Lung (tissue), 11 donors: ENCODE measurements at regions not wholly inside any gene's neighbourhood (a gene's known extent, or its start where the extent isn't known, plus 50 kb on each side); places are given as distances from the start of the nearest gene placed in this dataset.

Source experiments
- ATAC-seq: fragments of 200-7000 bp; cut with Tn5 transposase; one replicate; pipeline ENCODE4 v1.9.1; 2020; ENCODE audit warnings: moderate number of reproducible peaks; ENCODE audit not compliant: insufficient read depth, low FRiP score
- DNase-seq, 3 donors: peaks; one replicate each; pipeline ENCODE4 v3.0.0-alpha.2; 2013 to 2017
- H3K27ac ChIP-seq, 2 donors: one replicate each; pipeline ENCODE4 v1.5.1; 2013; ENCODE audit warnings: mild to moderate bottlenecking in 2 of 2, moderate library complexity in 2 of 2, control low read depth in 1 of 2, inconsistent platforms in 1 of 2, low read depth in 1 of 2, low read length in 1 of 2
- H3K27me3 ChIP-seq, 3 donors: one replicate each; pipeline ENCODE4 v1.5.1; 2013; ENCODE audit warnings: low read length in 2 of 3; ENCODE audit not compliant: control insufficient read depth in 3 of 3, insufficient read depth in 3 of 3
- H3K36me3 ChIP-seq, 4 donors: one replicate each; pipeline ENCODE4 v1.5.1; 2013; ENCODE audit warnings: low read length in 4 of 4, mild to moderate bottlenecking in 1 of 4, moderate library complexity in 1 of 4; ENCODE audit not compliant: control insufficient read depth in 4 of 4, insufficient read depth in 4 of 4
- H3K4me1 ChIP-seq, 5 donors: one replicate each; pipeline ENCODE4 v1.5.1; 2013; ENCODE audit warnings: low read length in 5 of 5, mild to moderate bottlenecking in 2 of 5, moderate library complexity in 1 of 5; ENCODE audit not compliant: control insufficient read depth in 5 of 5, insufficient read depth in 5 of 5
- H3K4me3 ChIP-seq: one replicate; pipeline ENCODE4 v1.5.1; 2013; ENCODE audit warnings: mild to moderate bottlenecking, control low read depth, moderate library complexity
- H3K9ac ChIP-seq, 2 donors: one replicate each; pipeline ENCODE4 v1.5.1; 2013; ENCODE audit warnings: low read length in 2 of 2, control low read depth in 1 of 2; ENCODE audit not compliant: insufficient read depth in 1 of 2
- H3K9me3 ChIP-seq, 4 donors: one replicate each; pipeline ENCODE4 v1.5.1; 2013; ENCODE audit warnings: low read length in 3 of 4, mild to moderate bottlenecking in 1 of 4, moderate library complexity in 1 of 4; ENCODE audit not compliant: control insufficient read depth in 4 of 4, insufficient read depth in 3 of 4
- WGBS, 2 donors: extraction: QIAGEN DNeasy Blood & Tissue Kit; methylation state at CpG; one replicate each; pipeline ENCODE4 v1.1.7; 2013; 5-methylcytosine and 5-hydroxymethylcytosine counted together
- TF ChIP-seq, protein P1 (sequence below): IDR thresholded peaks from 2 replicates; pipeline ENCODE4 v1.5.1; 2012; ENCODE audit warnings: mild to moderate bottlenecking; ENCODE audit errors: control extremely low read depth, extremely low read depth
- donor health status: control.
- donor health status: control.
- donor health status: Bipolar disorder and iron deficiency.
- donor health status: healthy.
- donor health status: DM: yes; HTN: yes; CAD: no.

GRCh38 chr11:112801025-112801816, 160.0 kb upstream of the NCAM1 start:
- Histone ChIP-seq H3K27me3 (no peaks in the 10 kb centered on the region), H3K27ac (no peak overlapping the region), H3K4me1 (peaks cover 0 to 6% (median 0%) of the 10 kb centered on the region in 5 donors), H3K4me3 (no peak overlapping the region), H3K9me3 (no peaks in the 10 kb centered on the region), H3K9ac (no peak overlapping the region), H3K36me3 (no peaks in the 10 kb centered on the region)
- no peak for DNase-seq
- no peak for ATAC-seq
- 88 to 92% methylated on average over 11 of the region's 11 CpGs for WGBS, 2 donors
- TF ChIP-seq, protein P1, sequence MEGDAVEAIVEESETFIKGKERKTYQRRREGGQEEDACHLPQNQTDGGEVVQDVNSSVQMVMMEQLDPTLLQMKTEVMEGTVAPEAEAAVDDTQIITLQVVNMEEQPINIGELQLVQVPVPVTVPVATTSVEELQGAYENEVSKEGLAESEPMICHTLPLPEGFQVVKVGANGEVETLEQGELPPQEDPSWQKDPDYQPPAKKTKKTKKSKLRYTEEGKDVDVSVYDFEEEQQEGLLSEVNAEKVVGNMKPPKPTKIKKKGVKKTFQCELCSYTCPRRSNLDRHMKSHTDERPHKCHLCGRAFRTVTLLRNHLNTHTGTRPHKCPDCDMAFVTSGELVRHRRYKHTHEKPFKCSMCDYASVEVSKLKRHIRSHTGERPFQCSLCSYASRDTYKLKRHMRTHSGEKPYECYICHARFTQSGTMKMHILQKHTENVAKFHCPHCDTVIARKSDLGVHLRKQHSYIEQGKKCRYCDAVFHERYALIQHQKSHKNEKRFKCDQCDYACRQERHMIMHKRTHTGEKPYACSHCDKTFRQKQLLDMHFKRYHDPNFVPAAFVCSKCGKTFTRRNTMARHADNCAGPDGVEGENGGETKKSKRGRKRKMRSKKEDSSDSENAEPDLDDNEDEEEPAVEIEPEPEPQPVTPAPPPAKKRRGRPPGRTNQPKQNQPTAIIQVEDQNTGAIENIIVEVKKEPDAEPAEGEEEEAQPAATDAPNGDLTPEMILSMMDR: no peak

GRCh38 chr11:112801817-112802088, 159.5 kb upstream of the NCAM1 start:
- TF ChIP-seq, protein P1: no peak
- Histone ChIP-seq H3K4me3 (no peak overlapping the region), H3K9ac (no peak overlapping the region), H3K9me3 (no peaks in the 10 kb centered on the region), H3K36me3 (no peaks in the 10 kb centered on the region), H3K4me1 (peaks cover 0 to 9% (median 0%) of the 10 kb centered on the region in 5 donors), H3K27me3 (no peaks in the 10 kb centered on the region), H3K27ac (no peak overlapping the region)
- ATAC-seq (no peak), DNase-seq (no peak)
- WGBS, 2 donors: 84 to 90% methylated on average over 5 of the region's 5 CpGs

- Histone ChIP-seq H3K9me3 (no peaks in the 10 kb centered on the region), H3K9ac (no peak overlapping the region), H3K27ac (no peak overlapping the region), H3K4me3 (no peak overlapping the region), H3K27me3 (no peaks in the 10 kb centered on the region), H3K36me3 (no peaks in the 10 kb centered on the region), H3K4me1 (peaks cover 0 to 8% (median 0%) of the 10 kb centered on the region in 5 donors)
- WGBS, 2 donors: 37 to 51% methylated on average over 3 of the region's 3 CpGs
- TF ChIP-seq, protein P1: no peak
- ATAC-seq: no peak
- no peak for DNase-seq
Observed at GRCh38 chr11:112805658-112806057, 155.6 kb upstream of the NCAM1 start.

- Histone ChIP-seq H3K4me1 (peaks cover 0 to 8% (median 0%) of the 10 kb centered on the region in 5 donors), H3K4me3 (no peak overlapping the region), H3K9me3 (peaks cover 0 to 4% (median 0%) of the 10 kb centered on the region in 4 donors), H3K36me3 (no peaks in the 10 kb centered on the region), H3K27me3 (no peaks in the 10 kb centered on the region), H3K27ac (no peak overlapping the region), H3K9ac (no peak overlapping the region)
- TF ChIP-seq, protein P1: no peak
- DNase-seq: no peak
- ATAC-seq: no peak
Observed at GRCh38 chr11:112806256-112806655, 155.0 kb upstream of the NCAM1 start.
